ENCODE measurements at regions not wholly inside any gene's neighbourhood (a gene's known extent, or its start where the extent isn't known, plus 50 kb on each side); places are given as distances from the start of the nearest gene placed in this dataset.

DNA sequence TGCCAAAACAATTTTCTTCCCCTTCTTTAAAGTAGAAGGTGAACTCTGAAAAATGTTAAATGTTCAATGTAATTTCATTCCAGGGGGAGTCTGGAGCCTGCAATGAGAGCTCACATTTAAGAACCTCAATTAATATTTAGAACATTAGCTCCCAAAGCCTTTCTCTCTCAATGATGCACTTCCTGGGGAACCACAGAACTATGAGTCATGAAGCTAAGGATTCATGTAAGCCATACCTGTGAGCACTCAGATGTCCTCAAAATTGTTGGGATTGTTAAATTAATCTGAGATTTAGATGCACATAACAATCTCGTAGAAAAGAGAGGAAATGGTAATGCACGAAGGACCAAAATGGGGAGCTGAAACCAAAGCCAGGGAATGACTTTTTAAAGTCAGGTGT lies 244.2 kb upstream of the LRIG1 start:
- Histone ChIP-seq H3K4me1 (peaks cover 0 to 6% (median 2%) of the 10 kb centered on the region in 4 donors), H3K36me3 (no peaks in the 10 kb centered on the region), H3K27me3 (no peaks in the 10 kb centered on the region), H3K27ac (no peak overlapping the region), H3K9me3 (no peaks in the 10 kb centered on the region), H3K4me3 (no peak overlapping the region)
- no peak for DNase-seq
- intact Hi-C loops (cut with DNase I; ENCODE audit: low total_unique reads), result no loop called here
- TF ChIP-seq, protein P1, sequence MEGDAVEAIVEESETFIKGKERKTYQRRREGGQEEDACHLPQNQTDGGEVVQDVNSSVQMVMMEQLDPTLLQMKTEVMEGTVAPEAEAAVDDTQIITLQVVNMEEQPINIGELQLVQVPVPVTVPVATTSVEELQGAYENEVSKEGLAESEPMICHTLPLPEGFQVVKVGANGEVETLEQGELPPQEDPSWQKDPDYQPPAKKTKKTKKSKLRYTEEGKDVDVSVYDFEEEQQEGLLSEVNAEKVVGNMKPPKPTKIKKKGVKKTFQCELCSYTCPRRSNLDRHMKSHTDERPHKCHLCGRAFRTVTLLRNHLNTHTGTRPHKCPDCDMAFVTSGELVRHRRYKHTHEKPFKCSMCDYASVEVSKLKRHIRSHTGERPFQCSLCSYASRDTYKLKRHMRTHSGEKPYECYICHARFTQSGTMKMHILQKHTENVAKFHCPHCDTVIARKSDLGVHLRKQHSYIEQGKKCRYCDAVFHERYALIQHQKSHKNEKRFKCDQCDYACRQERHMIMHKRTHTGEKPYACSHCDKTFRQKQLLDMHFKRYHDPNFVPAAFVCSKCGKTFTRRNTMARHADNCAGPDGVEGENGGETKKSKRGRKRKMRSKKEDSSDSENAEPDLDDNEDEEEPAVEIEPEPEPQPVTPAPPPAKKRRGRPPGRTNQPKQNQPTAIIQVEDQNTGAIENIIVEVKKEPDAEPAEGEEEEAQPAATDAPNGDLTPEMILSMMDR (IDR thresholded peaks at IDR 0.05), result no peak

DNA sequence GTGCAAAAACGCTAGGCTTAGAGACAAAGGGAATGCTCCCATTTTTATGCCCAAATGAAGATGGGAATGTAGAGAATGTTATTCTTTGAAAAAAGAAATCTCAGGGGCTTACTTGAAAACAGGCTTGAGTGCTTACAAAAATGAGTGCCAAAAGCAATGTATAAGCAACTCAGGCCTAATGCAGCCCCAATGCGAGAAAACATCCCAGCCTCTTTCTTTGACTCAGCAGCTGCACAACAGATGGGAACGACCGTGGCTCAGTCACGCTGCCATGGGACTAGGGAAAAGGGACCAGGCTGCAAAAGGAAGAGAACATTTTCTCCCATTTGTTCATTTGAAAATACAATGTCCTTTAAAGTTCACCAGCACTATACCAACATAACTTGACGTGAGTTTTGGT lies 246.4 kb upstream of the LRIG1 start:
- Histone ChIP-seq H3K27ac (no peak overlapping the region), H3K9me3 (no peaks in the 10 kb centered on the region), H3K27me3 (no peaks in the 10 kb centered on the region), H3K4me1 (peaks cover 0 to 11% (median 4%) of the 10 kb centered on the region in 4 donors), H3K4me3 (no peak overlapping the region), H3K36me3 (no peaks in the 10 kb centered on the region)
- TF ChIP-seq, protein P1 (IDR thresholded peaks at IDR 0.05), result no peak
- intact Hi-C loops (cut with DNase I; ENCODE audit: low total_unique reads), result no loop called here
- DNase-seq, result no peak

DNA sequence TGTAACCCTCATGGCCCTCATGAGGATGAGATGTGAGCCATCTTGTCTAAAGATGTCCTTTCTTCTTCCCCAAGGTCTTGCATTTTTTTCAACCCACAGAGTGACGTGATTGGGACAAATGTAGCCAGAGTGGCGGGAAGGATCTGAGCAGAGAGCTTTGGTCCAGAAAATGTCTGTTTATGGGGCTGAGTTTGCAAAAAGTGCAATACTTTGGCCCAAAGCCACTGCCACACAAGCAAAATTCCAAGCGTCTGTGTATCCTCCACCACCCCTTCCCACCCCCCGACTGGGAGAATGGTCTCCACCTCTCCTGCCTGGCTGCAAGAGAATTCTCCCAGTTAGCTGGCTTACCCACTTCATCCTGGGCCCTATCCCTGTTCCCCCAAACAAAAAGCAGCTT lies 246.9 kb upstream of the LRIG1 start:
- no peaks in the 10 kb centered on the region for H3K9me3 ChIP-seq
- no peak overlapping the region for H3K27ac ChIP-seq
- no peaks in the 10 kb centered on the region for H3K36me3 ChIP-seq
- H3K4me3 ChIP-seq, result no peak overlapping the region
- H3K4me1 ChIP-seq, result peaks cover 0 to 11% (median 4%) of the 10 kb centered on the region in 4 donors
- intact Hi-C loops (cut with DNase I; ENCODE audit: low total_unique reads), result no loop called here
- DNase-seq, result no peak
- TF ChIP-seq, protein P1 (IDR thresholded peaks at IDR 0.05), result no peak
- no peaks in the 10 kb centered on the region for H3K27me3 ChIP-seq

DNA sequence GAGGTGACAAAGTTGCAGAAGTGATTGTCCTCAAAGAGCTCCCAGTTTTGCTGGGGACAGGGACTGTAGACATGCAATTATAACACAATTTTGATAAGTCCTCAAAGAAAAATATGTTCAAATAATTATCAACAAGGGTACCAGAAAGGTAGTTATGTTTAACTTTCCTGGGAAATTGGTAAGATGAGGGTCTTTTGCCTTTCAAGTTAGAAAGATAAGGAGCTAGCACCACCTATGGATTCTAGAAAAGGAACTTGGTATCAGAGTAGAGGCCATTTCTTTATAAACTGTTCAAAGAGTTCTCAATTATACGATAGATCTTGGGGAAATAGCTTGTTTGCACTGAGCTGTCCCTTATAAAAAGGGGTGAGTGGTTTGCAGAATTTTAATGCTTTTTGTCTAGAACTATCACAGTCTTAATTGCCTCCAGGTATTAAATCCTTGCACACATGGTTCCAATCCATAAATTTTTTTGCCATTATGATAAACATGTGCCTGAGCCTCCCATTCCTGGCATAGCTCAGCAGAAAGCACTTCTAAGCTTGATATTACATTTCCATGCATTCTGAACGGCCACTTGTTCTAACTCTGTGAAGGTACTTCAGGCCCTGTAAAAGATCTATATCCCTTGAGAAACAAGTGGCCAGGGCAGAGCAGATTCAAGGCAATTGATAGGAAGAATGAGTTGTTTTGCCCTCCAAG lies 247.5 kb upstream of the LRIG1 start:
- no peaks in the 10 kb centered on the region for H3K27me3 ChIP-seq
- H3K27ac ChIP-seq, result no peak overlapping the region
- no peak for DNase-seq
- TF ChIP-seq, protein P1 (IDR thresholded peaks at IDR 0.05), result no peak
- H3K36me3 ChIP-seq, result no peaks in the 10 kb centered on the region
- H3K4me1 ChIP-seq, result peaks cover 0 to 11% (median 4%) of the 10 kb centered on the region in 4 donors
- H3K9me3 ChIP-seq, result no peaks in the 10 kb centered on the region
- no peak overlapping the region for H3K4me3 ChIP-seq
- intact Hi-C loops (cut with DNase I; ENCODE audit: low total_unique reads), result no loop called here

DNA sequence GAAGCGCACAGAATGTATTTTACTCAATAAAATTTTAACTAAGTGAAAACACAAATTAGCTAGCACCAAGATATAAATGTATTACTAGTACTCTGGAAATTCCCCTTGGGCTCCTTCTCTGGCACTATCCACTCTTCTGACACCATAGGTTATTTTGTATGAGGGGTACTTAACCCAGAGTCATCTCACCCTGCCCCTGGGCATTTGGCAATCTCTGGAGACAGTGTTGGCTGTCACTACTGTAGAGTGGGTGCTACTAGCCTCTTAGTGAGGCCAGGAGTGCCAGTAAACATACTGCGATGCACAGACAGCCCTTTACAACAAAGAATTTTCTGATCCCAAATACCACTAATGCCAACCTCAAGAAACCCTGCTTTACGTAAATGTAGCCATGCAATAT lies 246.3 kb upstream of the KBTBD8 start:
- DNase-seq, result no peak
- Histone ChIP-seq H3K9me3 (no peaks in the 10 kb centered on the region), H3K27me3 (no peaks in the 10 kb centered on the region), H3K36me3 (no peaks in the 10 kb centered on the region), H3K4me3 (no peak overlapping the region), H3K4me1 (peaks cover 0 to 11% (median 4%) of the 10 kb centered on the region in 4 donors), H3K27ac (no peak overlapping the region)
- intact Hi-C loops (cut with DNase I; ENCODE audit: low total_unique reads), result no loop called here
- TF ChIP-seq, protein P1 (IDR thresholded peaks at IDR 0.05), result no peak
